Neutrophil (primary cell): ENCODE measurements at regions not wholly inside any gene's neighbourhood (a gene's known extent, or its start where the extent isn't known, plus 50 kb on each side); places are given as distances from the start of the nearest gene placed in this dataset.

ENCODE experiments used
- H3K27ac ChIP-seq: fragments of 200-600 bp; sonication (generic); 2 replicates; pipeline ENCODE4 v1.5.1; 2016; ENCODE audit warnings: mild to moderate bottlenecking, moderate library complexity
- H3K27me3 ChIP-seq: fragments of 200-600 bp; sonication (generic); 2 replicates; pipeline ENCODE4 v1.6.0; 2016; ENCODE audit warnings: mild to moderate bottlenecking
- H3K36me3 ChIP-seq: fragments of 200-600 bp; sonication (generic); 2 replicates; pipeline ENCODE4 v1.5.1; 2017
- H3K4me1 ChIP-seq, 2 experiments: fragments of 200-600 bp in 1 of 2; sonication (generic) in 1 of 2; 1 replicate in 1 of 2; 2 replicates in 1 of 2; pipeline versions ENCODE4 v1.5.1 to v1.6.1; 2013 to 2016; ENCODE audit warnings: low read depth in 1 of 2, low read length in 1 of 2, mild to moderate bottlenecking in 1 of 2, moderate library complexity in 1 of 2; ENCODE audit not compliant: control insufficient read depth in 1 of 2, insufficient read depth in 1 of 2
- H3K4me3 ChIP-seq, 2 experiments: fragments of 200-600 bp in 1 of 2; sonication (generic) in 1 of 2; 1 replicate in 1 of 2; 2 replicates in 1 of 2; pipeline ENCODE4 v1.5.1; 2013 to 2016; ENCODE audit warnings: low read depth in 1 of 2, low read length in 1 of 2, mild to moderate bottlenecking in 1 of 2, moderate library complexity in 1 of 2
- H3K9me3 ChIP-seq: fragments of 200-600 bp; sonication (generic); 2 replicates; pipeline ENCODE4 v1.5.1; 2016
- TF ChIP-seq, protein P1 (sequence below): fragments of 200-600 bp; sonication (generic); IDR thresholded peaks from 2 replicates; pipeline ENCODE4 v1.5.1; 2016; ENCODE audit warnings: antibody characterized with exemption

- Histone ChIP-seq H3K9me3 (no peaks in the 10 kb centered on the region), H3K4me1 (no peaks in the 10 kb centered on the region), H3K4me3 (no peak overlapping the region), H3K36me3 (no peaks in the 10 kb centered on the region), H3K27ac (no peak overlapping the region), H3K27me3 (no peaks in the 10 kb centered on the region)
- TF ChIP-seq, protein P1, sequence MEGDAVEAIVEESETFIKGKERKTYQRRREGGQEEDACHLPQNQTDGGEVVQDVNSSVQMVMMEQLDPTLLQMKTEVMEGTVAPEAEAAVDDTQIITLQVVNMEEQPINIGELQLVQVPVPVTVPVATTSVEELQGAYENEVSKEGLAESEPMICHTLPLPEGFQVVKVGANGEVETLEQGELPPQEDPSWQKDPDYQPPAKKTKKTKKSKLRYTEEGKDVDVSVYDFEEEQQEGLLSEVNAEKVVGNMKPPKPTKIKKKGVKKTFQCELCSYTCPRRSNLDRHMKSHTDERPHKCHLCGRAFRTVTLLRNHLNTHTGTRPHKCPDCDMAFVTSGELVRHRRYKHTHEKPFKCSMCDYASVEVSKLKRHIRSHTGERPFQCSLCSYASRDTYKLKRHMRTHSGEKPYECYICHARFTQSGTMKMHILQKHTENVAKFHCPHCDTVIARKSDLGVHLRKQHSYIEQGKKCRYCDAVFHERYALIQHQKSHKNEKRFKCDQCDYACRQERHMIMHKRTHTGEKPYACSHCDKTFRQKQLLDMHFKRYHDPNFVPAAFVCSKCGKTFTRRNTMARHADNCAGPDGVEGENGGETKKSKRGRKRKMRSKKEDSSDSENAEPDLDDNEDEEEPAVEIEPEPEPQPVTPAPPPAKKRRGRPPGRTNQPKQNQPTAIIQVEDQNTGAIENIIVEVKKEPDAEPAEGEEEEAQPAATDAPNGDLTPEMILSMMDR = no peak
These were observed 93.0 kb upstream of the EGFL6 start for GRCh38 chrX:13476384-13476783.

DNA sequence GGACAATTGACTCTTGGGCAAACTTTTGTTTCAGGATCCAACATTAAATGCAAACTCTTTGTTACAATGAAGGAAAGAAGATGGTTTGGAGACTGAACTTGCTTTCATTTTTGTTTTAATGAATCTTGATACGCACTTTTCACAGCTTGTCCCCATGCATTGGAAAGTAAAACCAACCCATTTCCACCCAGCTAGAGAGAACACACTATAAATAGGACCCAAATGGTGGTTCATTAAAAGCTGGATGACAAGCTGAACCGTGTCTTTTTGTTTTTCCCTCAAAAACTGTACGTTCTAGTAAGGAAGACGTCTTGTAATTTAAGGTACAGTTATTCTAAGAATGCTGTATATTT lies 95.3 kb upstream of the EGFL6 start:
- no peak overlapping the region for H3K27ac ChIP-seq
- no peaks in the 10 kb centered on the region for H3K4me1 ChIP-seq
- H3K9me3 ChIP-seq = no peaks in the 10 kb centered on the region
- no peaks in the 10 kb centered on the region for H3K36me3 ChIP-seq
- H3K4me3 ChIP-seq = no peak overlapping the region
- H3K27me3 ChIP-seq = no peaks in the 10 kb centered on the region
- TF ChIP-seq, protein P1 = no peak

DNA sequence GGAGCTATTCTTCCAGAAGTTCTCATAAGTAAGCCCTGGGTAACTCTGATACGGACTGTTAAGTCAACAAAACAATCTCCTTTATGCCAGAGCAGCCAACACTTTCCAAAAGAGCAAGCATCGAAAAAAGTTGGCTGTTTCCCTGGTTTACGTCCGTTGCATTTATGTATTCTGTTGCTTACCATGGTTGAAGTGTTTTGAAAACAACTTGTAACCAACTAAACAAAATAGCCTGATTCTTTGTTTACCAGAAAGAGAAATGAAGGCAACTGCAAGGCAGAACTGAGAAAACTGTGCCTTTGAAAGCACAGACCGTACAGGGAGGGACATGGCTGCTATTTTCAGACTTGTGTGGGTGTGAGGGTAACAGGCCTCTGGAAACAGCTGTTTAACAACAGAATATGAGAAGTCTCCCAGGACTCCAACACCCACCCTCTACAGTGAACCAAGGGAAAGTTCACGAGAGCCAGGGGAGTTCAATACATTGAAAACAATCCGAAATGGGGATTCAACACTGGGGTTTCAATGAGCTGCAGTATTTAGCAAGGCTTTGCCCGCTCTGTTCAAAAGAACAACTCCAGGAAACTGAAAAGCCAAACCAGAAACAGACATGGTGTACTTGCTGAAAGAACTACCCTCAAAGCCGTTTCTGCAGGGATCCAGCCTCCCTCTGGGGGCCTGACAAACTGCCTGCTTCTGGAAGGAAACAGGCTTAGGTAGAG lies 95.8 kb upstream of the EGFL6 start:
- Histone ChIP-seq H3K27me3 (no peaks in the 10 kb centered on the region), H3K9me3 (no peaks in the 10 kb centered on the region), H3K4me3 (no peak overlapping the region), H3K4me1 (no peaks in the 10 kb centered on the region), H3K27ac (no peak overlapping the region), H3K36me3 (no peaks in the 10 kb centered on the region)
- TF ChIP-seq, protein P1 = no peak

DNA sequence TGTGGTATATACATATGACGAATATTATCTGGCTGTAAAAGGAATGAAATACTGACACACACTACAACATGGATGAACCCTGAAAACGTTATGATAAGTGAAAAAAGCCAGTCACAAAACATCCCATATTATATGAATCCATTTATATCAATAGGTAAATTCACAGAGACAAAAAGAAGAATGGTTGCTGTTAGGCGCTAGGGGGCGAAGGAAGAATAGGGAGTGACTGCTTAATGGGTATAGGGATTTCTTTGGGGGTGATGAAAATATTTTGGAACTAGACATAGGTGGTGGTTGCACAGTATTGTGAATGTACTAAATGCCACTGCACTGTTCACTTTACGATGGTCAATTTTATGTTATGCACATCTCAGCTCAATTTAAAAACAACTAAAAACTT lies 96.4 kb upstream of the EGFL6 start:
- Histone ChIP-seq H3K36me3 (no peaks in the 10 kb centered on the region), H3K9me3 (no peaks in the 10 kb centered on the region), H3K4me1 (no peaks in the 10 kb centered on the region), H3K27ac (no peak overlapping the region), H3K4me3 (no peak overlapping the region), H3K27me3 (no peaks in the 10 kb centered on the region)
- TF ChIP-seq, protein P1 = no peak

- H3K4me3 ChIP-seq = no peak overlapping the region
- no peaks in the 10 kb centered on the region for H3K27me3 ChIP-seq
- no peak overlapping the region for H3K27ac ChIP-seq
- no peaks in the 10 kb centered on the region for H3K9me3 ChIP-seq
- no peaks in the 10 kb centered on the region for H3K4me1 ChIP-seq
- TF ChIP-seq, protein P1 = no peak
- no peaks in the 10 kb centered on the region for H3K36me3 ChIP-seq
These were observed 98.1 kb upstream of the EGFL6 start for GRCh38 chrX:13471269-13471668.

- TF ChIP-seq, protein P1 = no peak
- Histone ChIP-seq H3K4me3 (no peak overlapping the region), H3K36me3 (no peaks in the 10 kb centered on the region), H3K4me1 (no peaks in the 10 kb centered on the region), H3K27me3 (no peaks in the 10 kb centered on the region), H3K9me3 (no peaks in the 10 kb centered on the region), H3K27ac (no peak overlapping the region)
These were observed 98.8 kb upstream of the EGFL6 start for GRCh38 chrX:13470685-13470977.
